ENCODE measurements at regions not wholly inside any gene's neighbourhood (a gene's known extent, or its start where the extent isn't known, plus 50 kb on each side); places are given as distances from the start of the nearest gene placed in this dataset.

GRCh38 chr1:167159782-167160181 lies 60.9 kb upstream of the POU2F1 start:
- ATAC-seq (ENCODE audit: low read depth), result no peak
- no peak for DNase-seq
- intact Hi-C loops (cut with micrococcal nuclease), result no loop called here
- TF ChIP-seq CTCF (IDR thresholded peaks at IDR 0.05), result no peak
- Mint-ChIP-seq H3K27ac (no peak overlapping the region), H3K9me3 (no peaks in the 10 kb centered on the region), H3K4me1 (no peaks in the 10 kb centered on the region), H3K27me3 (peaks cover 2% of the 10 kb centered on the region), H3K4me3 (no peak overlapping the region), H3K36me3 (ENCODE audit: low read depth) (no peaks in the 10 kb centered on the region)
- POLR2A ChIA-PET, result no interaction called here
- CTCF ChIA-PET, result no interaction called here

GRCh38 chr1:167161242-167161641 lies 59.4 kb upstream of the POU2F1 start:
- intact Hi-C loops (cut with micrococcal nuclease), result no loop called here
- Mint-ChIP-seq H3K36me3 (ENCODE audit: low read depth) (no peaks in the 10 kb centered on the region), H3K9me3 (no peaks in the 10 kb centered on the region), H3K27ac (no peak overlapping the region), H3K4me3 (no peak overlapping the region), H3K27me3 (peaks cover 7% of the 10 kb centered on the region), H3K4me1 (no peaks in the 10 kb centered on the region)
- POLR2A ChIA-PET, result no interaction called here
- CTCF ChIA-PET, result no interaction called here
- no peak for TF ChIP-seq CTCF (IDR thresholded peaks at IDR 0.05)
- DNase-seq, result no peak
- ATAC-seq (ENCODE audit: low read depth), result no peak

GRCh38 chr1:167161762-167162161 lies 58.9 kb upstream of the POU2F1 start:
- intact Hi-C loops (cut with micrococcal nuclease), result no loop called here
- H3K9me3 Mint-ChIP-seq, result no peaks in the 10 kb centered on the region
- no peak for TF ChIP-seq CTCF (IDR thresholded peaks at IDR 0.05)
- no peak for ATAC-seq (ENCODE audit: low read depth)
- ChIA-PET CTCF (no interaction called here), POLR2A (interaction anchor here (0.6 kb wide), 1 partner anchor 59 kb away, joined by 3 read pairs; the partner anchor contains the start of gene POU2F1)
- no peak for DNase-seq
- H3K4me1 Mint-ChIP-seq, result no peaks in the 10 kb centered on the region
- H3K27me3 Mint-ChIP-seq, result peaks cover 8% of the 10 kb centered on the region
- no peaks in the 10 kb centered on the region for H3K36me3 Mint-ChIP-seq (ENCODE audit: low read depth)
- no peak overlapping the region for H3K27ac Mint-ChIP-seq
- H3K4me3 Mint-ChIP-seq, result no peak overlapping the region

GRCh38 chr1:167165219-167165618 lies 55.5 kb upstream of the POU2F1 start:
- H3K4me3 Mint-ChIP-seq, result no peak overlapping the region
- CTCF ChIA-PET, result no interaction called here
- ATAC-seq (ENCODE audit: low read depth) (no peak), DNase-seq (no peak)
- intact Hi-C loops (cut with micrococcal nuclease), result no loop called here
- TF ChIP-seq CTCF (IDR thresholded peaks at IDR 0.05), result no peak
- peaks cover 30% of the 10 kb centered on the region for H3K27me3 Mint-ChIP-seq
- H3K36me3 Mint-ChIP-seq (ENCODE audit: low read depth), result no peaks in the 10 kb centered on the region
- H3K9me3 Mint-ChIP-seq, result peaks cover 3% of the 10 kb centered on the region
- POLR2A ChIA-PET, result no interaction called here
- no peaks in the 10 kb centered on the region for H3K4me1 Mint-ChIP-seq
- H3K27ac Mint-ChIP-seq, result no peak overlapping the region

- ChIA-PET CTCF (no interaction called here), POLR2A (no interaction called here)
- H3K27ac Mint-ChIP-seq, result no peak overlapping the region
- H3K9me3 Mint-ChIP-seq, result peaks cover 3% of the 10 kb centered on the region
- peaks cover 35% of the 10 kb centered on the region for H3K27me3 Mint-ChIP-seq
- no peaks in the 10 kb centered on the region for H3K36me3 Mint-ChIP-seq (ENCODE audit: low read depth)
- H3K4me1 Mint-ChIP-seq, result no peaks in the 10 kb centered on the region
- DNase-seq (no peak), ATAC-seq (ENCODE audit: low read depth) (no peak)
- H3K4me3 Mint-ChIP-seq, result no peak overlapping the region
- TF ChIP-seq CTCF (IDR thresholded peaks at IDR 0.05), result no peak
- intact Hi-C loops (cut with micrococcal nuclease), result no loop called here
Measured at GRCh38 chr1:167165948-167166689, 54.6 kb upstream of the POU2F1 start.

Data from activated B cell treated with CpG ODN at 0.5 μM for 24 hours (primary cell).